HG03280 (cell line): ENCODE measurements at regions not wholly inside any gene's neighbourhood (a gene's known extent, or its start where the extent isn't known, plus 50 kb on each side); places are given as distances from the start of the nearest gene placed in this dataset.

ENCODE experiments used
- ATAC-seq: cut with Tn5 transposase; IDR thresholded peaks from one replicate; pipeline ENCODE4 v1.9.1; 2021; ENCODE audit warnings: mild to moderate bottlenecking, moderate library complexity; ENCODE audit not compliant: unreplicated experiment

GRCh38 chr4:79473439-79473724 is 65.4 kb upstream of the GK2 start:
- no peak for ATAC-seq

- ATAC-seq = no peak
These were observed 64.8 kb upstream of the GK2 start for GRCh38 chr4:79472693-79473438.

- ATAC-seq = no peak
These were observed 64.0 kb upstream of the GK2 start for GRCh38 chr4:79472036-79472435.

GRCh38 chr4:79471309-79471708 is 63.3 kb upstream of the GK2 start:
- ATAC-seq = no peak

- ATAC-seq = no peak
These were observed 59.4 kb upstream of the GK2 start for GRCh38 chr4:79467246-79467932.

- ATAC-seq = no peak
These were observed 58.6 kb upstream of the GK2 start for GRCh38 chr4:79466621-79467020.
